Left cardiac atrium (tissue), 4 donors: ENCODE measurements at regions not wholly inside any gene's neighbourhood (a gene's known extent, or its start where the extent isn't known, plus 50 kb on each side); places are given as distances from the start of the nearest gene placed in this dataset.

Source experiments
- ATAC-seq, 2 donors: fragments of 200-7000 bp; cut with Tn5 transposase; one replicate each; pipeline ENCODE4 v1.9.1; 2020; ENCODE audit warnings: mild to moderate bottlenecking in 2 of 2, moderate library complexity in 2 of 2
- DNase-seq: peaks from one replicate; pipeline ENCODE4 v3.0.0-alpha.2; 2020
- intact Hi-C, 2 donors: fragments of 100-400 bp; cut with DNase I; formaldehyde crosslinking; loops; one replicate each; pipeline versions ENCODE4 v1.14.1 to v1.15.1; 2022 to 2023
- donor health status: DM: no; HTN: yes; CAD: no.
- donor health status: DM: no; HTN: yes; CAD: no; lungs with severe emphysema.
- donor health status: DM: yes; HTN: yes; CAD: no.
- donor health status: Dilated cardiomyopathy.

DNA sequence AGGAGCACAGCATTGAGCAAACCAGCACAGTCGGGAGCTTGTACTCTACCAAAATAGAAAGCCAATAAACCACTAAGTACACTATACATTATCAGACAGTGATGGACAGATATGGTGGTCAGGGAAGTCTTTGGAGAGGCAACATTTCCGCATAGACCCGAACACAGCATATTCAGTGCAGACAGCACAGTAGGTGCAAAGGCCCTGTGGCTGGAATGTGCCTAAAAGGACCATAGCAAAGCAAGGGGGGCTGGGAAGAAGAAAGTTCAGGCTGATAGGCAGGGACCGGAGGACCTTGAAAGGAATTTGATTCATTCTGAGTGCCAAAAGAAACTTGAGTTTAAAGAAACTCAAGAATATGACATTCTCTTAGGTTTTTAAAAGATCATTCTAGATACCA, 92.0 kb upstream of the GALNT2 start:
- DNase-seq = no peak
- no peak for ATAC-seq
- intact Hi-C loops = no loop called here

- DNase-seq = no peak
- no peak for ATAC-seq
- intact Hi-C loops = no loop called here
Observed at GRCh38 chr1:229980009-229980408, 87.0 kb upstream of the GALNT2 start.

DNA sequence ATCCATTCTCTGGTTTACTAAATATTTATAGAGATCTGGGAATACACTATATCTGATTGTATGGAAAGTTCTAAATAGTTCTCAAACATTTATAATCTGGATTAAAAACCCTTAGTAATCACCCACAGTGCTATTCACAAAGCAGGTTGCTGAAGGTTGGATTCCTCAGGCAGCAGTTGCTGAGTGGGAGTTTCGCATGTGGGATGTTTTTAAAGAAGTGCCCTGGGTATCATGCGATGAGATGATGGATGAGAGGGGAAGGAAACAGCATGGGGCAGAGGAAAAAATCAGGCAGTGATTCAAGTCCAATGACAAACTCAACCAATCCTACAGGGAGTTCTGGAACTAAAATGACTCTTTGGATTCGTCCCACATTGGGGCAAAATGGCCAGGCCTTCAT, 85.3 kb upstream of the GALNT2 start:
- no peak for ATAC-seq

GRCh38 chr1:229984310-229984991, 82.6 kb upstream of the GALNT2 start:
- intact Hi-C loops = no loop called here
- ATAC-seq (no peak), DNase-seq (no peak)

More for the DNA sequence above, 85.3 kb upstream of the GALNT2 start:
- intact Hi-C loops = no loop called here
- DNase-seq = no peak

DNA sequence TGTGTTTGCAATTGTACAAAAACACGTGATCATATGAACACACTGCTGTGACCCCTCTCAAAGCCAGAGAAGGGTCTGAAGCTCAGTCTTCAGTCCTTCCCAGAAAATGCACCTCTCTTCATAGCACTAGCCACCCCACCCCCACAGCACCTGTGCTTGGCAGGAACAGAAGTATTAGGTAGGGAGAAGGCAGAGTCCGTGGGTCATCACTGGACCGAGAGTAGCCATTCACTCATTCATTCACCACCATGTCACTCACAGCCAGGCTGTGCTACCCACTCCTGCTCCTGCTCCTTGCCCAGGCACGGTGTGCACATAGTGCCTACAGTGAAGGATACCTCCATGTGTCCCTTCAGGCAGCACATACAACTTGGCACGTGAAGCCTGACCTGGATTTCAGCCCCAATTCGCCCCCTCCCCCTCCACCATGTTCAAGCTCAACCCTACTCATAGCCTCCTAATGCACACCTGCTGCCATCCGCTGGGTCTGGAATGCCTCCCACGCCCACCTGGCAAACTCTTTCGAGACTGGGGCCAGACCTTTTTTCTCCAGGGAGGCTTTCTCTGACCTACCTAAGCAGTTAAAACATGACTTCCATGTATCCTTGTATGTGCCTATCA, 81.9 kb upstream of the GALNT2 start:
- intact Hi-C loops = no loop called here
- ATAC-seq = no peak
- DNase-seq = no peak

DNA sequence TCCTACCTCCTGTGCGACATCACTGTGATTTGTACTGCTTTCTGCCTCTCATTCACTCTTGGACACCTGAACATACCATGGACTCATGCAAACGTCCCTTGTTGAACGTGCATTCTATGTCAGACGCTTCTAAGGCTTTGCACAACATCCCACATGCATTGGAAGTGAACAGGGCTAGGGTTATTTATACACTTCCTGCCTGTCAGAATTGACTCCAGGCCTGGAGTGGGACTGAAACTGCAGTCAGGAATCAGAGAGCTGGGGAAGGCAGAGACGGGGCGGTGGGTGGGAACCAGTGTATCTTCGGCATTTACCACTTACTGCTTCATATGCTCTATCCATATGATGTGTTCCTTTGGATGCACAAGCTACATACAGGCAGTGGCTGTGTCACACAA, 81.4 kb upstream of the GALNT2 start:
- no peak for ATAC-seq
- no peak for DNase-seq
- intact Hi-C loops = no loop called here

GRCh38 chr1:229986737-229987337, 80.2 kb upstream of the GALNT2 start:
- ATAC-seq = peak in 1 of 2 donors; percentile 52
- DNase-seq = no peak
- intact Hi-C loops = no loop called here

DNA sequence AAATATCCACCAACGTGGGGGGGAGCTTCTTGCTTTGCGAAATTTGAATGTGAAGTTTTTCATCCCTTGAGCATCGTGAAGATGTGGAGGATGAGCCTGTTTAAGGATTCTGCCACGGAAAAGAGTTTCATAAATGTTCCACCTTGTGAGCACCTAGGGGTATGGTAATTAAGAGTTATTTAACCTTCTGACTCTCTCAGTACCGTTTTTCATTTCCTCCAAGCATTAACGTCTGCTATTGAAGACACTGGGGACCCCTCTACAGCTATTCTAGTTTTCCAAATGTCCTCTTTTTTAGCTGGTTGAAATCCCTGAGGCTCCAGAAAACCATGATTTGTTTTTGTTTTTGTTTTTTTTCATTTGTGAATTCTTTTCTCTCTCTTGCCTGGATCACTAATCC, 79.1 kb upstream of the GALNT2 start:
- intact Hi-C loops = no loop called here
- no peak for ATAC-seq
- DNase-seq = no peak

GRCh38 chr1:229988534-229988933, 78.5 kb upstream of the GALNT2 start:
- intact Hi-C loops = no loop called here
- no peak for DNase-seq
- ATAC-seq = no peak

- no peak for ATAC-seq
Observed at GRCh38 chr1:229989591-229990248, 77.3 kb upstream of the GALNT2 start.

DNA sequence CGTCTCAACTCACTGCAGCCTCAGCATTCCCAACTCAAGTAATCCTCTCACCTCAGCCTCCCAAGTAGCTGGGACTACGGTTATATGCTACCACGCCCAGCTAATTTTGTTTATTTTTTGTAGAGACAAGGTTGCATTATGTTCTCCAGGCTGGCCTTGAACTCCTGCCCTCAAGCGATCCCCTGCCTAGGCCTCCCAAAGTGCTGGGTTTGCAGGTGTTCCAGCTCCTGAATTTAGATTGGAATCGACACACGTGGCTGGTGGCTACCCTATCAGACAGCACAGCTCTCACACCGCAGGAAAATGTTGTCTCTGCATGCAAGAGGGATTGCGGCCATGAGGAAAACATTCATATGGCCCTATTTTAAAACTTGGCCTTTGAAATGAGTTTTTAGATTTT, 76.7 kb upstream of the GALNT2 start:
- DNase-seq (no peak), ATAC-seq (no peak)
- intact Hi-C loops = no loop called here

More at GRCh38 chr1:229989591-229990248, 77.3 kb upstream of the GALNT2 start:
- intact Hi-C loops = no loop called here
- no peak for DNase-seq

DNA sequence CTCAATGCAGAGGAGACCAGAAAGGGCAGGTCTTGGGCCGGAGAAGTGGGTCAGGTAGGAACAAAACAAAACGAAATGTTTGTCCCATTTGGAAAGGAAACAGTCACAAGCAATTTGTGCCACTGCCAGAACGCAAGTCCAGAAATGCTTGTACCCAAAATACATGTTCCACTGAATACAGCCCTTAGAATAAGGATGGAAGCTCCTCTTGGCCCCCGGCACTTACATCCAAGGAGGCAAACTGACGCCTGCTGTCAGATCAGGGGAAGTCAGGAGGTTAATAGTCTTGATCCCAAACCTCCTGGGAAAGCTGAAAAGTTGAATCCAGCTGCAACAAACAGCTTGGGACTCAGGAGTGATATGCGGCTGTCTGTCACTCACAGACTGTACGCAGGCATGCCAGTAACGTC, 75.9 kb upstream of the GALNT2 start:
- intact Hi-C loops = no loop called here
- ATAC-seq (no peak), DNase-seq (no peak)

DNA sequence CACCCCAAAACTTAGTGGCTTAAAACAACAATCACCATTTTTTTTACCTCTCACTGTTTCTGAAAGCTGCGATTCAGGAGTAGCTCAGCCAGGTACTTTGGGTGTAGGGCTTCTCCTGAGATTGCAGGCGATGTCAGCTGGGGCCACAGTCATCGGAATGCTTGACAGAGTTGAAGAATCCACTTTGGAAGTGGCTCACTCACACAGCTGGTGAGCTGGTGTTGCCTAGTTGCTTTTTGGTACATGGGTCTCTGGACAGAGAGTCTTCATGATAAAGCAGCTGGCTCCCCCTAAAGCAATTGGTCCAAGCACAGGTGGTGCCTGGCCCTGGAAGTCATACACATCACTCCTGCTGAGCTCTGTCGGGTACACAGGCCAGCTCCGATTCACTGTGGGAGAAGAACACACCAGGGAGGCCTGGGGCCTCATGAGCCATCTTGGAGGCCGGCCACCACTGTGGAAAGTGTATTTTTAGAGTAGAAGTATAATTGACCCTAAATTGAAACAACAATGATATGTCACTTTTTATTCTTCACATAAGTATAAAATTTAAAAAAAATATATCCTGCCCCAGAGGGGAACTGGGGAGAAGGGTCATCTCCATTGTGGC, 75.2 kb upstream of the GALNT2 start:
- DNase-seq (no peak), ATAC-seq (no peak)
- intact Hi-C loops = no loop called here

DNA sequence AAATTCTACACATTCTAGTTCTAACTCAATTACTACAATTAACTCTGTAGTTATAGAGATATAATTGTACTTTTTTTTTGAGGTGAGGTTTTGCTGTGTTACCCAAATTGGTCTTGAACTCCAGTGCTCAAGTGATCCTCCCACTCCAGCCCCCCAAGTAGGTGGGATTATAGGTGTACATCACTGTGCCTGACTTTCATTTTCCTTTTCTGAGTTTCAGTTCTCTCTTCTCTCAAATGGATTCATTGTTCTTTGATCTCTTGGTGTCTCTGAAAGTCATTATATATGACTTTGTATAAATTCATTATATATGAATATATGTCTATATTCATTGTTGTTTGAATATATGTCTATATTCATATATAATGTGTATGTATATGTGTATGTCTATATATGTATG, 74.0 kb upstream of the GALNT2 start:
- no peak for ATAC-seq
- intact Hi-C loops = no loop called here
- DNase-seq = no peak

GRCh38 chr1:229993894-229994293, 73.1 kb upstream of the GALNT2 start:
- intact Hi-C loops = no loop called here
- ATAC-seq (no peak), DNase-seq (no peak)

DNA sequence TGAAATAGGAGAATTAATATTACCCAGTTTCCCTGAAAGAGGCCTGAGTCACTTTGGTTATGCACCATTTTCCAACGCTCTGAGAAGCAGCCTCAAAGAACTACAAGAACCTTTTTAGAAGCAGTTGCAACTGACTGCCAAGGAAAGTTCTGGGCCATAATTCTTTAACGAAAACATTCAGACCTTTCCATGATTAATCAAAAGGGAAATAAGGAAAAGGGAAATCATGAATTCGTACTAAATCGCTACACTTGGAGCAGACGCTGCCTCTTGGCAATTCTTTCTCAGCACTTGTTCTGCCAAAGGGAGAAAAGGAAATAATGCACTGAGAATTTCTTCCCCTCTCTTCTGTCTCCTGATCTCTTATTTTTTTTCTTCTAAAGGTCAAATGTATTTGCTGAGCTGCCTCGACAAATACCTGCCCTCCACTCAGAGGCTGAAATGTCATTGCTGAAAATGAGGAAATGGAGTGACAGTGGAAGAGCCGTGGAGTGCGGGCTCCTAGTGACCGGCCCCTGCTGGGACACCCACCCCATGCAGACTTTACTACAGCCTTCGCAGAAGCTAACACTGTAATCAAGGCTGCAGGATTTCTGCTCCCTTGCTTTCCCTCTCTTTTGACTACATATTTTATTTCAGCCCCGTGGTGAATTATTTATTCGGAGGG, 67.9 kb upstream of the GALNT2 start:
- peak in 1 of 2 donors; percentile 15 for ATAC-seq
- DNase-seq = peak; percentile 23
- intact Hi-C loops = no loop called here

DNA sequence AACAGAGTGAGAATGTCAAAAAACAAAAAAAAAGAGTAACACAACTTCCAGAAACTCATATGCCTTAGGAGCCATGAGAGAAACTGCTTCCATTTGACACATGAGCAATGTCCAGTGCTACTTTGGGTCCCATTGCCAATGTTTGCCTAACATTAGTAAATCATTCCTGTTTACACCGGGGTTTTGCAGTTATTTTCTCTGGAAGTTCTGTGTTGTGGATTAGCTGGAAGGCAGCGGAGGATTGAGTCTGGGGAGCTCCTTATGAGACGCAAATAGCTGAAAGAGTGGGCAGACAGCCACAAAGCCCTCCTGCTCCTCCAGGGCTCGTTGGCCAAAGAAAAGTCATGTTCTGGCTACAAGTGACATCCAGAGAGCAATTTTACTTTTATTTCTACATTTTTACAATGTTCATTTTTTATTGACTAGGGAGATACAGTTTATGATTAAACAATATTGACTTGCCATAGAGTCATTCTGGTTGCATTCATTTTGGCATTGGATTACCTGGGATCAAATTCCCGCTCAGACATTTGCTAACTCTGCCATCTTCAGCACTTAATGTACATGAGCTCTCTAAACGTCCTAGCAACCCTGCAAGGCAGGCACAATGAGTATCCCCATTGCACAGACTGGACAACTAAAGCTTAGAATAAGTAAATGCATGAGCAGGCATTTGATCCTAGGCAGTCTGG, 66.4 kb upstream of the GALNT2 start:
- intact Hi-C loops = no loop called here
- ATAC-seq (peak in 1 of 2 donors; percentile 14), DNase-seq (no peak)

GRCh38 chr1:230002164-230002803, 64.8 kb upstream of the GALNT2 start:
- intact Hi-C loops = no loop called here
- ATAC-seq (peak; percentile 64 to 74), DNase-seq (peak; percentile 63)
